SK-N-SH treated with all-trans-retinoic acid at 6 μM for 48 hours (cell line): ENCODE measurements at regions not wholly inside any gene's neighbourhood (a gene's known extent, or its start where the extent isn't known, plus 50 kb on each side); places are given as distances from the start of the nearest gene placed in this dataset.
A peak's percentile ranks its signal among the peaks of the same experiment; 100 is the strongest.

Experiments
- ATAC-seq: fragments of 200-7000 bp; cut with Tn5 transposase; 3 replicates; pipeline ENCODE4 v1.9.1; 2020; ENCODE audit warnings: mild to moderate bottlenecking, moderate library complexity
- ARNTL ChIP-seq: fragments of 450-650 bp; formaldehyde crosslinking; IDR thresholded peaks from 2 replicates; pipeline ENCODE4 v1.5.0; 2020; ENCODE audit warnings: low read depth, mild to moderate bottlenecking, moderate library complexity, borderline replicate concordance
- CSDC2 ChIP-seq: fragments of 250-450 bp; sonication (Bioruptor Pico); IDR thresholded peaks from 2 replicates; pipeline ENCODE4 v1.5.0; 2020; ENCODE audit warnings: mild to moderate bottlenecking, moderate library complexity
- ESRRG ChIP-seq: fragments of 250-450 bp; sonication (Bioruptor Pico); IDR thresholded peaks from 2 replicates; pipeline ENCODE4 v1.6.1; 2021; ENCODE audit warnings: mild to moderate bottlenecking
- GLIS3 ChIP-seq: fragments of 250-450 bp; sonication (Bioruptor Pico); IDR thresholded peaks from 2 replicates; pipeline ENCODE4 v1.5.0; 2020; ENCODE audit warnings: mild to moderate bottlenecking, moderate library complexity
- ISL1 ChIP-seq: fragments of 250-450 bp; sonication (Bioruptor Pico); IDR thresholded peaks from 2 replicates; pipeline ENCODE4 v2.1.2; 2022; ENCODE audit warnings: mild to moderate bottlenecking, moderate library complexity
- OSR1 ChIP-seq: fragments of 250-450 bp; sonication (Bioruptor Pico); IDR thresholded peaks from 2 replicates; pipeline ENCODE4 v1.8.0; 2022; ENCODE audit warnings: moderate library complexity, mild to moderate bottlenecking, inconsistent platforms
- PPARA ChIP-seq: fragments of 250-450 bp; sonication (Bioruptor Pico); IDR thresholded peaks from 2 replicates; pipeline ENCODE4 v1.5.0; 2020; ENCODE audit warnings: mild to moderate bottlenecking, borderline replicate concordance
- SNAI2 ChIP-seq: fragments of 250-450 bp; sonication (Bioruptor Pico); IDR thresholded peaks from 2 replicates; pipeline ENCODE4 v1.5.0; 2020; ENCODE audit warnings: mild to moderate bottlenecking, moderate library complexity
- ZFP30 ChIP-seq: fragments of 450-650 bp; formaldehyde crosslinking; IDR thresholded peaks from 2 replicates; pipeline ENCODE4 v1.5.0; 2022; ENCODE audit warnings: mild to moderate bottlenecking, moderate library complexity
- ZNF565 ChIP-seq: fragments of 450-650 bp; formaldehyde crosslinking; conservative IDR thresholded peaks from 2 replicates; pipeline ENCODE4 v1.5.0; 2020; ENCODE audit warnings: low read depth, mild to moderate bottlenecking, moderate library complexity
- ZNF70 ChIP-seq: fragments of 450-650 bp; formaldehyde crosslinking; IDR thresholded peaks from 2 replicates; pipeline ENCODE4 v1.5.0; 2020; ENCODE audit warnings: mild to moderate bottlenecking, moderate library complexity
- ZNF8 ChIP-seq: fragments of 450-650 bp; formaldehyde crosslinking; IDR thresholded peaks from 2 replicates; pipeline ENCODE4 v1.5.0; 2020; ENCODE audit warnings: mild to moderate bottlenecking, moderate library complexity
- TF ChIP-seq, protein P1 (sequence below): fragments of 250-450 bp; sonication (Bioruptor Pico); IDR thresholded peaks from 2 replicates; pipeline ENCODE4 v1.5.1; 2021; ENCODE audit warnings: mild to moderate bottlenecking, moderate library complexity
- TF ChIP-seq, protein P2 (sequence below): fragments of 250-450 bp; sonication (Bioruptor Pico); IDR thresholded peaks from 2 replicates; pipeline ENCODE4 v1.8.0; 2021; ENCODE audit warnings: low read depth, mild to moderate bottlenecking, moderate library complexity, borderline replicate concordance
- TF ChIP-seq, protein P3 (sequence below): fragments of 250-450 bp; sonication (Bioruptor Pico); IDR thresholded peaks from 2 replicates; pipeline ENCODE4 v1.5.0; 2020; ENCODE audit warnings: mild to moderate bottlenecking, moderate library complexity
- TF ChIP-seq, protein P4 (sequence below): fragments of 250-450 bp; sonication (Bioruptor Pico); IDR thresholded peaks from 2 replicates; pipeline ENCODE4 v1.8.0; 2020; ENCODE audit warnings: mild to moderate bottlenecking, moderate library complexity, borderline replicate concordance

DNA sequence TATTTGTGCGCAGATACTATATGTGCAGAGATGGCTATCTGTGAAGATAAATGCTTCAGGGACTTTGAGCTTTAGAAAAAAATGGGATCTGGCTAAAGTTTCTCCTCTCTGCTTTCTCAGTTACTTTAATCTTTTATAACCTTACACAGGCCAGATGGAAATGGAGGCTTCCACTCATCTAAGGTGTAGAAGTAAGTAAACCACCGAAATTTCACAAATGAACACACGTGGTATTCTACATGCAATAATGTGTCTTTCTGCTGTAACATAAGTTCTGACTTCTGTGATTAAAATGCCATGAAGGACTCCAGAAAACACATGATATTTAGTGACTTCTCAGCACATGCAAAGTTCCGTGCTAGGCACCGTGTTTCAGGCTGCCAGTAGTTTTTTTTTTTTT lies 99.1 kb upstream of the FOXN3 start (continued):
- TF ChIP-seq ZFP30 (CRISPR knock-in tag) = no peak
- TF ChIP-seq, all 23 proteins: peak for 0

DNA sequence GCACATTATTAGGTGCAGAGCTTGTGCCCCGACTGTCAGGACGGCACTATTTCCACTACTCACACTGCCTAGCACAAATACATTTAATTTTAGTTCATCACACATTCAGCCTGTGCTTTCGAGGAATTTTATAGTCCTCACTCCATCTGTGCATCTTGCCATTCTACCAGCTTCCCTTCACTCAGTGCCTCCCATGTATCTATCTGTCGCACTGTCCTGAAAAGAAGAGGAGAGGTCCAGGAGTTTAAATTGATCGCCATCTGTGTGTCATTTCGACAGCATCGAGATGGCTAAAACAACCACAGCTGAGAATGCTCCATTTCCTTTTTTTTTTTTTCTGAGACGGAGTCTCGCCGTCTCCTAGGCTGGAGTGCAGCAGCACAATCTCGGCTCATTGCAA lies 97.6 kb upstream of the FOXN3 start:
- no peak for TF ChIP-seq SNAI2 (CRISPR knock-in tag)
- TF ChIP-seq, protein P1, sequence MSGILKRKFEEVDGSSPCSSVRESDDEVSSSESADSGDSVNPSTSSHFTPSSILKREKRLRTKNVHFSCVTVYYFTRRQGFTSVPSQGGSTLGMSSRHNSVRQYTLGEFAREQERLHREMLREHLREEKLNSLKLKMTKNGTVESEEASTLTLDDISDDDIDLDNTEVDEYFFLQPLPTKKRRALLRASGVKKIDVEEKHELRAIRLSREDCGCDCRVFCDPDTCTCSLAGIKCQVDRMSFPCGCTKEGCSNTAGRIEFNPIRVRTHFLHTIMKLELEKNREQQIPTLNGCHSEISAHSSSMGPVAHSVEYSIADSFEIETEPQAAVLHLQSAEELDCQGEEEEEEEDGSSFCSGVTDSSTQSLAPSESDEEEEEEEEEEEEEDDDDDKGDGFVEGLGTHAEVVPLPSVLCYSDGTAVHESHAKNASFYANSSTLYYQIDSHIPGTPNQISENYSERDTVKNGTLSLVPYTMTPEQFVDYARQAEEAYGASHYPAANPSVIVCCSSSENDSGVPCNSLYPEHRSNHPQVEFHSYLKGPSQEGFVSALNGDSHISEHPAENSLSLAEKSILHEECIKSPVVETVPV (CRISPR knock-in tag) = no peak
- TF ChIP-seq CSDC2 (CRISPR knock-in tag) = no peak
- no peak for TF ChIP-seq ARNTL (CRISPR knock-in tag)
- TF ChIP-seq, protein P2, sequence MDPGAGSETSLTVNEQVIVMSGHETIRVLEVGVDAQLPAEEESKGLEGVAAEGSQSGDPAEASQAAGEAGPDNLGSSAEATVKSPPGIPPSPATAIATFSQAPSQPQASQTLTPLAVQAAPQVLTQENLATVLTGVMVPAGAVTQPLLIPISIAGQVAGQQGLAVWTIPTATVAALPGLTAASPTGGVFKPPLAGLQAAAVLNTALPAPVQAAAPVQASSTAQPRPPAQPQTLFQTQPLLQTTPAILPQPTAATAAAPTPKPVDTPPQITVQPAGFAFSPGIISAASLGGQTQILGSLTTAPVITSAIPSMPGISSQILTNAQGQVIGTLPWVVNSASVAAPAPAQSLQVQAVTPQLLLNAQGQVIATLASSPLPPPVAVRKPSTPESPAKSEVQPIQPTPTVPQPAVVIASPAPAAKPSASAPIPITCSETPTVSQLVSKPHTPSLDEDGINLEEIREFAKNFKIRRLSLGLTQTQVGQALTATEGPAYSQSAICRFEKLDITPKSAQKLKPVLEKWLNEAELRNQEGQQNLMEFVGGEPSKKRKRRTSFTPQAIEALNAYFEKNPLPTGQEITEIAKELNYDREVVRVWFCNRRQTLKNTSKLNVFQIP (CRISPR knock-in tag) = no peak
- no peak for TF ChIP-seq ZNF70 (CRISPR knock-in tag)
- TF ChIP-seq, protein P3, sequence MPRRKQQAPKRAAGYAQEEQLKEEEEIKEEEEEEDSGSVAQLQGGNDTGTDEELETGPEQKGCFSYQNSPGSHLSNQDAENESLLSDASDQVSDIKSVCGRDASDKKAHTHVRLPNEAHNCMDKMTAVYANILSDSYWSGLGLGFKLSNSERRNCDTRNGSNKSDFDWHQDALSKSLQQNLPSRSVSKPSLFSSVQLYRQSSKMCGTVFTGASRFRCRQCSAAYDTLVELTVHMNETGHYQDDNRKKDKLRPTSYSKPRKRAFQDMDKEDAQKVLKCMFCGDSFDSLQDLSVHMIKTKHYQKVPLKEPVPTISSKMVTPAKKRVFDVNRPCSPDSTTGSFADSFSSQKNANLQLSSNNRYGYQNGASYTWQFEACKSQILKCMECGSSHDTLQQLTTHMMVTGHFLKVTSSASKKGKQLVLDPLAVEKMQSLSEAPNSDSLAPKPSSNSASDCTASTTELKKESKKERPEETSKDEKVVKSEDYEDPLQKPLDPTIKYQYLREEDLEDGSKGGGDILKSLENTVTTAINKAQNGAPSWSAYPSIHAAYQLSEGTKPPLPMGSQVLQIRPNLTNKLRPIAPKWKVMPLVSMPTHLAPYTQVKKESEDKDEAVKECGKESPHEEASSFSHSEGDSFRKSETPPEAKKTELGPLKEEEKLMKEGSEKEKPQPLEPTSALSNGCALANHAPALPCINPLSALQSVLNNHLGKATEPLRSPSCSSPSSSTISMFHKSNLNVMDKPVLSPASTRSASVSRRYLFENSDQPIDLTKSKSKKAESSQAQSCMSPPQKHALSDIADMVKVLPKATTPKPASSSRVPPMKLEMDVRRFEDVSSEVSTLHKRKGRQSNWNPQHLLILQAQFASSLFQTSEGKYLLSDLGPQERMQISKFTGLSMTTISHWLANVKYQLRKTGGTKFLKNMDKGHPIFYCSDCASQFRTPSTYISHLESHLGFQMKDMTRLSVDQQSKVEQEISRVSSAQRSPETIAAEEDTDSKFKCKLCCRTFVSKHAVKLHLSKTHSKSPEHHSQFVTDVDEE (CRISPR knock-in tag) = no peak
- TF ChIP-seq PPARA (CRISPR knock-in tag) = no peak
- TF ChIP-seq, protein P4, sequence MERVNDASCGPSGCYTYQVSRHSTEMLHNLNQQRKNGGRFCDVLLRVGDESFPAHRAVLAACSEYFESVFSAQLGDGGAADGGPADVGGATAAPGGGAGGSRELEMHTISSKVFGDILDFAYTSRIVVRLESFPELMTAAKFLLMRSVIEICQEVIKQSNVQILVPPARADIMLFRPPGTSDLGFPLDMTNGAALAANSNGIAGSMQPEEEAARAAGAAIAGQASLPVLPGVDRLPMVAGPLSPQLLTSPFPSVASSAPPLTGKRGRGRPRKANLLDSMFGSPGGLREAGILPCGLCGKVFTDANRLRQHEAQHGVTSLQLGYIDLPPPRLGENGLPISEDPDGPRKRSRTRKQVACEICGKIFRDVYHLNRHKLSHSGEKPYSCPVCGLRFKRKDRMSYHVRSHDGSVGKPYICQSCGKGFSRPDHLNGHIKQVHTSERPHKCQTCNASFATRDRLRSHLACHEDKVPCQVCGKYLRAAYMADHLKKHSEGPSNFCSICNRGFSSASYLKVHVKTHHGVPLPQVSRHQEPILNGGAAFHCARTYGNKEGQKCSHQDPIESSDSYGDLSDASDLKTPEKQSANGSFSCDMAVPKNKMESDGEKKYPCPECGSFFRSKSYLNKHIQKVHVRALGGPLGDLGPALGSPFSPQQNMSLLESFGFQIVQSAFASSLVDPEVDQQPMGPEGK (CRISPR knock-in tag) = no peak
- ATAC-seq = no peak

DNA sequence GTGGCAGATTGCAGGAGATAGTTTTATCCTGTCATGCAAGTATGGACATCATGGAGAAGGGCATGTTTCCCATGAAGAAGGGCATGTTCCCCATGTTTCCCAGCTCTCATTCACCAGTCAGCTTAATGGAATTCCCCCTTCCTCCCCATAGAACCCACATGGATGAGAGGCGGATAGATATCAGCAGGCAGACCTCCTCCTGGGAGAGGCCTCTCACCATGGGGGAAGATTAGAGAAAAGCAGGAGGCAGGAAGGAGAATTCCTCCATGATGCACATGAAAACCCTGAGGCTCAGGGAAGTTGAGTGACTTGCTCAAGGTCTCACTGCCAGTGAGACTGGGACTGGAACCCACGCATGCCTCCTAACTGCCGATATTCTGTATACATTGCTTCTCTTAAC lies 92.9 kb upstream of the FOXN3 start:
- 0 out of 3 replicates have a peak, but pooled peaks have one; percentile 23 for ATAC-seq

More for the DNA sequence above, 92.9 kb upstream of the FOXN3 start:
- no peak for TF ChIP-seq ZNF70 (CRISPR knock-in tag)
- TF ChIP-seq ESRRG (CRISPR knock-in tag) = no peak
- TF ChIP-seq, protein P3 (CRISPR knock-in tag) = no peak
- no peak for TF ChIP-seq GLIS3 (CRISPR knock-in tag)
- TF ChIP-seq SNAI2 (CRISPR knock-in tag) = no peak
- TF ChIP-seq, protein P2 (CRISPR knock-in tag) = no peak
- no peak for TF ChIP-seq ZNF8 (CRISPR knock-in tag)
- no peak for TF ChIP-seq ISL1
- TF ChIP-seq ZNF565 (CRISPR knock-in tag) = no peak
- TF ChIP-seq OSR1 (CRISPR knock-in tag) = no peak
